ENCODE measurements at regions not wholly inside any gene's neighbourhood (a gene's known extent, or its start where the extent isn't known, plus 50 kb on each side); places are given as distances from the start of the nearest gene placed in this dataset.

DNA sequence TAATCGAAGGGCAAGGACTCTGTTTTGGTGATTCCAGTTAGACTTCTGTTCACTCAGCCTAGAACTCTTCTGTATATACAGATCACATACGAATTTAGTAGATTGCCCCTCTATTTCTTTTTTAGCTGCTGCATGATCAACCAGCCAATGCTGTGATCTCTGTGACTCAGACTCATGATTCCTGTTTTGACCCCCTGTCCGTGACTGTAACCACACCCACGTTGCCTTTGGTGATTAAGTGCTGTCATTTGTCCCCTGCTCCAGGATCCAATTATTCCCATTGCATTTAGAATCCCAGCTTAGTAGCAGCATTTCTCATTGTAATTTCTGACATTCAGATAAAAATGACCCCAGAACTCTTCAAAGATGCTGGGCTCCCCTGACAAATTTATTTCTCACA is 545.7 kb downstream of the NPIPA7 start:
- TF ChIP-seq POLR2A (IDR thresholded peaks at IDR 0.05): no peak
- TF ChIP-seq, protein P1, sequence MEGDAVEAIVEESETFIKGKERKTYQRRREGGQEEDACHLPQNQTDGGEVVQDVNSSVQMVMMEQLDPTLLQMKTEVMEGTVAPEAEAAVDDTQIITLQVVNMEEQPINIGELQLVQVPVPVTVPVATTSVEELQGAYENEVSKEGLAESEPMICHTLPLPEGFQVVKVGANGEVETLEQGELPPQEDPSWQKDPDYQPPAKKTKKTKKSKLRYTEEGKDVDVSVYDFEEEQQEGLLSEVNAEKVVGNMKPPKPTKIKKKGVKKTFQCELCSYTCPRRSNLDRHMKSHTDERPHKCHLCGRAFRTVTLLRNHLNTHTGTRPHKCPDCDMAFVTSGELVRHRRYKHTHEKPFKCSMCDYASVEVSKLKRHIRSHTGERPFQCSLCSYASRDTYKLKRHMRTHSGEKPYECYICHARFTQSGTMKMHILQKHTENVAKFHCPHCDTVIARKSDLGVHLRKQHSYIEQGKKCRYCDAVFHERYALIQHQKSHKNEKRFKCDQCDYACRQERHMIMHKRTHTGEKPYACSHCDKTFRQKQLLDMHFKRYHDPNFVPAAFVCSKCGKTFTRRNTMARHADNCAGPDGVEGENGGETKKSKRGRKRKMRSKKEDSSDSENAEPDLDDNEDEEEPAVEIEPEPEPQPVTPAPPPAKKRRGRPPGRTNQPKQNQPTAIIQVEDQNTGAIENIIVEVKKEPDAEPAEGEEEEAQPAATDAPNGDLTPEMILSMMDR (IDR thresholded peaks at IDR 0.05): no peak

Measured in uterus (tissue), 2 donors.